ENCODE measurements at regions not wholly inside any gene's neighbourhood (a gene's known extent, or its start where the extent isn't known, plus 50 kb on each side); places are given as distances from the start of the nearest gene placed in this dataset.

- TF ChIP-seq CTCF (IDR thresholded peaks at IDR 0.05) (no peak), POLR2AphosphoS5 (IDR thresholded peaks at IDR 0.05) (no peak), POLR2A (IDR thresholded peaks at IDR 0.05) (no peak)
These were observed 1474.3 kb downstream of the BRD1 start for GRCh38 chr22:48353116-48353947.
